Spleen (tissue), 11 donors: ENCODE measurements at regions not wholly inside any gene's neighbourhood (a gene's known extent, or its start where the extent isn't known, plus 50 kb on each side); places are given as distances from the start of the nearest gene placed in this dataset.

Experiments
- DNase-seq: peaks from one replicate; pipeline ENCODE4 v3.0.0-alpha.2; 2020
- H3K27ac ChIP-seq, 8 donors: fragments of 200-600 bp; sonication (generic) in 7 of 8; 1 replicate in 4 of 8; 2 replicates in 4 of 8; pipeline versions ENCODE4 v1.5.0 to v1.8.0; 2016 to 2021; ENCODE audit warnings: inconsistent platforms in 4 of 8, mild to moderate bottlenecking in 4 of 8, moderate library complexity in 1 of 8
- H3K27me3 ChIP-seq, 7 donors: fragments of 200-600 bp; sonication (generic) in 6 of 7; replicated peaks in 1 of 7; 1 replicate in 4 of 7; 2 replicates in 3 of 7; pipeline versions ENCODE4 v1.5.0 to v1.8.0; 2016 to 2021; ENCODE audit warnings: inconsistent platforms in 3 of 7, mild to moderate bottlenecking in 1 of 7
- H3K36me3 ChIP-seq, 6 donors: fragments of 200-600 bp; sonication (generic) in 5 of 6; 1 replicate in 4 of 6; 2 replicates in 2 of 6; pipeline versions ENCODE4 v1.5.0 to v1.8.0; 2016 to 2021; ENCODE audit warnings: inconsistent platforms in 2 of 6
- H3K4me1 ChIP-seq, 6 donors: fragments of 200-600 bp; sonication (generic) in 5 of 6; 1 replicate in 3 of 6; 2 replicates in 3 of 6; pipeline versions ENCODE4 v1.5.0 to v1.8.0; 2016 to 2021; ENCODE audit warnings: inconsistent platforms in 3 of 6
- H3K4me3 ChIP-seq, 8 donors: fragments of 200-600 bp; sonication (generic) in 7 of 8; 1 replicate in 4 of 8; 2 replicates in 4 of 8; pipeline versions ENCODE4 v1.5.0 to v1.8.0; 2016 to 2021; ENCODE audit warnings: inconsistent platforms in 4 of 8, mild to moderate bottlenecking in 4 of 8, moderate library complexity in 2 of 8
- H3K9me3 ChIP-seq, 8 donors: fragments of 200-600 bp; sonication (generic) in 7 of 8; 1 replicate in 4 of 8; 2 replicates in 4 of 8; pipeline versions ENCODE4 v1.5.0 to v1.8.0; 2016 to 2021; ENCODE audit warnings: inconsistent platforms in 4 of 8
- CTCF ChIP-seq, 11 experiments: fragments of 200-600 bp in 7 of 11; fragments of 450-650 bp in 4 of 11; sonication (generic) in 4 of 11; IDR thresholded peaks in 8 of 11; conservative IDR thresholded peaks in 3 of 11; 1 replicate in 7 of 11; 2 replicates in 4 of 11; pipeline versions ENCODE4 v1.4.0 to v1.8.0; 2016 to 2021; ENCODE audit warnings: antibody characterized with exemption in 11 of 11, inconsistent platforms in 4 of 11, mild to moderate bottlenecking in 1 of 11
- POLR2A ChIP-seq, 3 donors: fragments of 450-650 bp; IDR thresholded peaks; one replicate each; pipeline ENCODE4 v1.5.1; 2017; ENCODE audit warnings: antibody characterized with exemption in 3 of 3, mild to moderate bottlenecking in 1 of 3
- POLR2AphosphoS5 ChIP-seq, 3 donors: sonication (generic); formaldehyde crosslinking; IDR thresholded peaks; one replicate each; pipeline ENCODE4 v1.5.1; 2017; ENCODE audit warnings: antibody characterized with exemption in 3 of 3
- WGBS, 5 donors: extraction: QIAGEN DNeasy Blood & Tissue Kit in 3 of 5; methylation state at CpG; one replicate each; pipeline versions ENCODE4 v1.1.5 to v1.1.7; 2013 to 2018; 5-methylcytosine and 5-hydroxymethylcytosine counted together
- intact Hi-C: fragments of 100-400 bp; cut with DNase I; formaldehyde crosslinking; loops from one replicate; pipeline ENCODE4 v1.15.0; 2023; ENCODE audit warnings: low total_unique reads
- donor health status: healthy with polysubstance abuse.
- donor health status: DM: no; HTN: no; CAD: no; lungs with moderate emphysema.
- donor health status: DM: no; HTN: no; CAD: no.
- donor health status: Bipolar disorder and iron deficiency.
- donor health status: healthy.
- donor health status: DM: no; HTN: no; CAD: no.
- donor health status: DM: yes; HTN: yes; CAD: no.

- H3K36me3 ChIP-seq = no peaks in the 10 kb centered on the region
- WGBS, 5 donors = 91 to 95% (median 93%) methylated on average over 4 of the region's 4 CpGs
These were observed 129.6 kb upstream of the MKLN1 start for GRCh38 chr7:131197920-131198615.

DNA sequence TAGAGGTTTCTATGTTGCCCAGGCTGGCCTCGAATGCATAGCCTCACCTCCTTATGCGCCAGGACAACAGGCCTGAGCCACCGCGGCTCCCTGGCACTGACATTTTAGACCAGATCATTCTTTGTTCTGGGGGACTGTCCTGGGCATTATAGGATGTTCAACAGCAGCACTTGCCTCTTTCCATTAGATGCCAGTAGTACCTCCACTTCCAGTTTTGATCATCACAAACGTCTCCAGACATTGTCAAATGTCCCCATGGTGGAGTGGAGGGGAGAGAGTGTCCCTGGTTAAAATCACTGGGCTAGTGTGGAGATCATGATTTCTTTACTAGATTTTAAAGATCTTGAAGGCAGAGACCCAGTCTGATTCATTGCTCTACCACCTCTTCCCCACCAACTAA lies 125.2 kb upstream of the MKLN1 start:
- intact Hi-C loops = no loop called here
- Histone ChIP-seq H3K36me3 (no peaks in the 10 kb centered on the region), H3K27ac (no peak overlapping the region), H3K9me3 (no peaks in the 10 kb centered on the region), H3K4me3 (no peak overlapping the region), H3K27me3 (no peaks in the 10 kb centered on the region), H3K4me1 (no peaks in the 10 kb centered on the region)
- no peak for DNase-seq
- TF ChIP-seq CTCF (IDR thresholded peaks at IDR 0.05 in 8 of 11, conservative IDR thresholded peaks at IDR 0.05 in 3 of 11) (no peak), POLR2AphosphoS5 (IDR thresholded peaks at IDR 0.05) (no peak), POLR2A (IDR thresholded peaks at IDR 0.05) (no peak)
- 83 to 94% (median 93%) methylated on average over 5 of the region's 5 CpGs for WGBS, 5 donors

More at GRCh38 chr7:131197920-131198615, 129.6 kb upstream of the MKLN1 start:
- no peak for DNase-seq
- H3K4me3 ChIP-seq = no peak overlapping the region
- no peaks in the 10 kb centered on the region for H3K9me3 ChIP-seq
- no peak overlapping the region for H3K27ac ChIP-seq
- no peaks in the 10 kb centered on the region for H3K27me3 ChIP-seq
- no peaks in the 10 kb centered on the region for H3K4me1 ChIP-seq
- intact Hi-C loops = no loop called here
- TF ChIP-seq CTCF (IDR thresholded peaks at IDR 0.05 in 8 of 11, conservative IDR thresholded peaks at IDR 0.05 in 3 of 11) (no peak), POLR2A (IDR thresholded peaks at IDR 0.05) (no peak), POLR2AphosphoS5 (IDR thresholded peaks at IDR 0.05) (no peak)

DNA sequence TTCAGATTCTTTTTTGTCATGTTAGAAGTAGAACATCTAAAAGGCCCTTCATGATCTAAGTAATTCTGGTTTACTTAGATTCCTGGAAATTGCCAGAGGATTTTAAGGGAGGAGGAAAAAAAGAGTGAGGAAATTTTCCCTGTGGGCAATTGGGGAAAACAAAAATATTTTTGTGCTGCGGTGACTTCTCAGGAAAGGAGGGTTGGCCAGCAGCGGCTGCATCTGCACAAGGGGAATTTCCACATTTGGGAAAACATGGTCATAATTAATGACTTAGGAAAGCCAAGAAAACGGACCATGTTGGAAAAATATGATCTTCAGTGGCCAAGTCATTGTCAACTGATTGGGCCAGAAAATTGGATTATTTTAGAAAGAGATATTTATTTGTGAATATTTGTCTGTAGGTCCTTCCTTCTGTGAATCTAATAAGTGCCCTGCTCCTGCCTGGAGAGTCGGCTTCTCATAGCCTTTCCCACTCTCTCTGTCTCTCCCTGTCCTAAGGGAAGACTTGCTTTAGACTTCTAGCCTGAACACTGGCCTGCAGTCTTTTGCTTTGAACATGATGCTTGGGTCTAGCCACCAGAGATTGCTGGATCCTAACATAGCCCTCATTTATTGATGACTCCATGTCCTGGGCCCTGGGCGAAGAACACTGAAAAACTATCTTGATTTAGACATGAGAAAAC lies 124.2 kb upstream of the MKLN1 start:
- H3K9me3 ChIP-seq = no peaks in the 10 kb centered on the region
- no peak overlapping the region for H3K4me3 ChIP-seq
- no peak overlapping the region for H3K27ac ChIP-seq
- no peaks in the 10 kb centered on the region for H3K36me3 ChIP-seq
- DNase-seq = no peak
- H3K27me3 ChIP-seq = no peaks in the 10 kb centered on the region
- TF ChIP-seq CTCF (IDR thresholded peaks at IDR 0.05 in 8 of 11, conservative IDR thresholded peaks at IDR 0.05 in 3 of 11) (no peak), POLR2A (IDR thresholded peaks at IDR 0.05) (no peak), POLR2AphosphoS5 (IDR thresholded peaks at IDR 0.05) (no peak)
- intact Hi-C loops = no loop called here
- WGBS, 5 donors = 72 to 88% (median 83%) methylated on average over 5 of the region's 5 CpGs
- no peaks in the 10 kb centered on the region for H3K4me1 ChIP-seq

- H3K4me1 ChIP-seq = no peaks in the 10 kb centered on the region
- no peaks in the 10 kb centered on the region for H3K36me3 ChIP-seq
- H3K27me3 ChIP-seq = no peaks in the 10 kb centered on the region
- no peaks in the 10 kb centered on the region for H3K9me3 ChIP-seq
- 66 to 82% (median 80%) methylated on average over 3 of the region's 3 CpGs for whole genome bisulfite sequencing, 5 donors
- H3K27ac ChIP-seq = no peak overlapping the region
- no peak for DNase-seq
- TF ChIP-seq CTCF (IDR thresholded peaks at IDR 0.05 in 8 of 11, conservative IDR thresholded peaks at IDR 0.05 in 3 of 11) (no peak), POLR2A (IDR thresholded peaks at IDR 0.05) (no peak), POLR2AphosphoS5 (IDR thresholded peaks at IDR 0.05) (no peak)
- intact Hi-C loops = no loop called here
- H3K4me3 ChIP-seq = no peak overlapping the region
These were observed 118.9 kb upstream of the MKLN1 start for GRCh38 chr7:131208777-131209176.
